ENCODE measurements at regions not wholly inside any gene's neighbourhood (a gene's known extent, or its start where the extent isn't known, plus 50 kb on each side); places are given as distances from the start of the nearest gene placed in this dataset.

DNA sequence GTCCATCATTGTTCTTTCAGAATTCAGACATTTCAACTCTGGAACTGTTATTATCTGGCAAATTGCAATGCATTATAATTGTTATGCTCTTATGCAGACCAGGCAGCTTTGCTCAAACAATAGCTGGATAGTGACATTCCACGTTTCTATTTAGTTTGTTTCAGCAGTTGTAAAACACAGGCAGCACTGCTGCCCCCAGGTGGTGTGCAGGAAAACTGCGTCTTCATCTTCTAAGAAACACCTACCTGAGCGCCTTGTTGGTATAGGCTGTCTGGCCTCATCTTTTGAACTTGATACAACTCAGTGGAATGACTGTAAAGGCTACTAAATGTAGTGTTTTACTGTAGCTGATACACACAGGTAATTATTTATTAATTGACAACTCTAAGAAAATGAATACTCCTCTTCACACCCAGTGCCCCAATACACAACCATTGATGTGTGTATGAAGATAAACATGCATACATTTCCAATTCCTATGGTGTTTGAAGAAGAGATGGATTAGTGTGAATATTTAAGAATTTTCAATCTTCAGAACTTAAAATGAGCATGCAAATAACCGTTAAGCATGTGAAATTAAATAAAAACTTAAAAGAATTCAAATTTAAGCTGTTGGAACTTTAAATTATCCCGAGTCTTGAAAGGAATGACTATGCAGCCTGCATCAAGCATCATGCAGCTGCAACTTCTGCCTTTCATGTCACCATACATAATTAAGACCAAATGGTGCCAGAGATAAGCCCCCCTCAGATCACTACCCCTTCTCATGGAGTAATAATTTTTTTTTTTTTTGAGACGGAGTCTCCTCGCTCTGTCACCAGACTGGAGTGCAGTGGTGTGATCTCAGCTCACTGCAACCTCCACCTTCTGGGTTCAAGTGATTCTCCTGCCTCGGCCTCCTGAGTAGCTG, 85.6 kb downstream of the CD8B2 start:
- DNase-seq, result peak; percentile 35

DNA sequence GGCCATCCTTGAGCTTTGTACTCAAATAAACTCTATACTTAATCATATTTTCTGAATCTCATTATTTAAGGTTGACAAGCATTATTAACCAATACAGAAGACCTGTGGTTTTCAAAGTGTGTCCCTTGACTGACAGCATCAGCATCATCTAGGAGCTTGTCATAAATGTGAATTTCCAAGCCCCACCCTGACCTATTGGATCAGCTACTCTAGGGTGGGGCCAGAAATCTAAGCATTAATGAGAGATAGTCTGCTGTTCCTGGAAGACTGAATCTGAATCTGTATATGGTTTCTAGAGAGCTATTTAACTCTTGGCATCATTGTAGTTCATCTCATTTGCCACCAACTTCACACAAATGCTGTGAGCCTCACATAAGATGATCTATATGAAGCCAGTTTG, 86.6 kb downstream of the CD8B2 start:
- DNase-seq, result no peak

GRCh38 chr2:106575955-106576354, 88.8 kb downstream of the CD8B2 start:
- peak; percentile 95 for DNase-seq

DNA sequence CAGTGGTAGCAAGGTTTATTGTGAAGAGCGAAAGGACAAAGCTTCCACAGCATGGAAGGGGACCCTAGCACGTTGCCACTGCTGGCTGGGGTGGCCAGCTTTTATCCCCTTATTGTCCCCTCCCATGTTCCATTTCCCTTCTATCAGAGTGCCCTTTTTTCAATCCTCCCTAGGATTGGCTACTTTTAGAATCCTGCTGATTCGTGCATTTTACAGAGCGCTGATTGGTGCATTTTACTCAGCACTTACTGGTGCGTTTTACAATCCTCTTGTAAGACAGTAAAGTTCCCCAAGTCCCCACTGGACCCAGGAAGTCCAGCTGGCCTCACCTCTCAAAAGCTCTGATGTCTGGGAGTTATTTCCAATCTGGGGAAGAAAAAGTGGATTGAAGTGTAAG, 90.1 kb downstream of the CD8B2 start:
- DNase-seq, result no peak

- no peak for DNase-seq
These were observed 92.6 kb downstream of the CD8B2 start for GRCh38 chr2:106579750-106580197.

DNA sequence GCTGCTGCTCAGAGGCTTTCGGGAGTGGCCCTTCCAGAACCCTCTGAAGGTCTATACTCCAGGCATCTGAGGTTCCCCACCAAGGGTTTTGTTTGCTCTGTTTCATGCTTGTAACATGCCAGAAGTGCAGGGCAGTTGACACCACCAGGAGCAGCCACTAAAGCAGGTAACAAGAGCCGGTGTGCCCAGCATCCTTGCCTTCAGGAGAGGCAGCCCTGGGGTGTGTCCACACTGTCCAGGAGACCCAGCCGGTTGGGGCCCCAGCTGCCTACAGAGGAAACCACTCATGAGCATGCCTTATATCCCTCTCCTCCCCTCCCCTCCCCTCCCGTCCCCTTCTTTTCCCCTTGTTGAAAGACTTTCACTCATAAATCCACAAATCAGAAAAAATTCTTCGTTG, 93.1 kb downstream of the CD8B2 start:
- DNase-seq, result no peak

GRCh38 chr2:106581328-106581727, 94.2 kb downstream of the CD8B2 start:
- DNase-seq, result peak; percentile 98

DNA sequence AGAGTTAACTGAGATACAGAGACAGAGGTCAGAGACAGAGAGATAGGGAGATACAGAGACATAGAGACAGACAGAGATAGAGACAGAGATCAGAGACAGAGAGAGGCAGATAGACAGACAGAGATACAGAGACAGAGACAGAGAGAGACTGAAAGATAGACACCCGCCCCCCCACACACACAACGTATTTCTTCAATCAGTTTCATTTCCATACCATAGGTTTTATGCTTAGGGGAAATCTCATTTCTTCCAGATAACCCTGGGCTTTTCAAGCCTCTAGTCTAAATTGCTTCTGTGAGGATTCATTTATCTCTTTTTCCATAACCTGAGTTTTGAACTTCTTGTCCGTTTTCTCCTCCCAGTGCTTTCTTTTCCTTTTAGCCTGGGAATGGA, 94.6 kb downstream of the CD8B2 start:
- no peak for DNase-seq

DNA sequence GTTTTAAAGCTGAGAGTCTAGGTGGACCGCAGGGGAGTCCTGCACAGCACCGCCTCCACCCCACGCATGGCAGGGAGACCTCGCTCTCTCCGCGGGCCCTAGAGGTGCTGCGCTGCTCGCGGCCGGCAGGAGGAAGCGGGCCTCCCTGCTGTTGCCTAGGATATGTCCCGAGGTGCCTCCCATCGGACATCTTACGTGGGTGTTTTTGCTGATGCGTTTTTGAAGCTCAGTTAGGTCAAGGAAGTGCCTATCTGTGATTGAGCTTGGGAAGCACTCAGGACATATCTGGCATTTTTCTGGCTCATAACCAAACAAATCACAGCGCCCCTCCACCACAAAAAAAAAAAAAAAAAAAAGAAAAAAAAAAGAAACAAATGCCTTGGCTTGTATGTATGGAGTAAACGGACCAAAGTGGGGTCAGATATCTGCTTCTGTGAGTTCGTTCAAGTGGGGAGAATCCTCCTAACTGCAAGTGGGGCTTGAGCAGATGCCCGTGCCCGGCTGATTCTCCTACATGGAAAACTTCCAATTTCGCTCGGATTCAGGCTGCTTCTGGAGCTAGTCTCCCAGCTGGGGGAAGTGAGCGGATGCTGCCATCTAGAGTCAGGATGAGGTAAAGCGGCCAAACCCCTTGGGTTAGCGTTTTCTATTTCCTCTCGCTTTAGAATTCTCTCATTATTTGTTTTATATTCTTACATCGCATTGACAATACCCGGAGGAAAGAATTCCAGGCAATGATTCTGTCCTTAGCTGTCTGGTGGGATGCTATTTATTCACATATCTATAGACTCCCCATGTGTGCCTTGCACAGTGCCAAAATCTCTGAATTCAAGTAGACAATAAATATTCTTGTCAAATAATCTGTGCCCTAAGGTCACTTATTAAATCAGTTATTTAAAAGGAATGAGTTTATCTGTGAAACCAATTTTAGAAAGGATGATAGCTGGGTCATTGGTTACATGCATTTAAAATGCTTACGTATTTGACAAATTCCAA, 95.3 kb downstream of the CD8B2 start:
- peak; percentile 91 for DNase-seq

- no peak for DNase-seq
These were observed 97.3 kb downstream of the CD8B2 start for GRCh38 chr2:106584304-106584954.

- DNase-seq, result peak; percentile 6
These were observed 109.7 kb downstream of the CD8B2 start for GRCh38 chr2:106596844-106597243.

GRCh38 chr2:106599540-106599939, 112.4 kb downstream of the CD8B2 start:
- DNase-seq, result no peak

DNA sequence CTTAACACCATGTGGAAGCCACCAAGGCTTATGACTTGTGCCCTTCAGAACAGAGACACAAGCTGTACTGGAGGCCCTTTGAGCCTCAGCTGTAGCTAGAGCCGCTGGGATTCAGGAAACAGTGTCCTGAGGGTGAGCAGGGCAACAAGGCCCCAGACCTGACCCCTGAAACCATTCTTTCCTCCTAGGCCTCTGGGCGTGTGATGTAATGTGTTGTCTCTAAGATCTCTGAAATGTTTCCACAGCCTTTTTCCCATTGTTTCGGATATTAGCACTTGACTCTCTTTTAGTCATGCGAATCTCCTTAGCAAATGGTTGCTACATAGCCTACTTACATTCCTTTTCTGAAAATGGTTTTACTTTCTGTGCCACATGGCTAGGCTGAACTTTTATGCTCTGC, 114.9 kb downstream of the CD8B2 start:
- DNase-seq, result no peak

GRCh38 chr2:106606652-106607051, 119.5 kb downstream of the CD8B2 start:
- no peak for DNase-seq

DNA sequence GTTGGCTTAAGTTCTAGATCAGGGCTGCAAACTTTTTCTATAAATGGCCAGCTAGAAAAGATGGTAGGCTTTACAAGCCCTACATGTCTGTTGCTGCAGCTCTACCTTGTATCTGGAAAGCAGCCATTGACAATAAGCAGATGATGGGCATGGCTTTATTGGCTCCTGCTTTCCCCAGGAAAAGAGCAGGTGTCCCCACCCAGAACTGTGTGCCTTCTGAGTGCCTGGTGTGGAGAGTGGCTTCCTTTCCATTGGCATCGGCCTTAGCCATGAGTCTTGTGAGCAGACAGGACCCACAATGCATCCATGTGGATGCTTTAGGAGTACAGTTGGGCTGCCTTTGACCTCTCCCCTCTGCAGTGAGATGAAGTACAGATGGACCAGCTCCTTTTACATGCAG, 120.2 kb downstream of the CD8B2 start:
- no peak for DNase-seq

DNA sequence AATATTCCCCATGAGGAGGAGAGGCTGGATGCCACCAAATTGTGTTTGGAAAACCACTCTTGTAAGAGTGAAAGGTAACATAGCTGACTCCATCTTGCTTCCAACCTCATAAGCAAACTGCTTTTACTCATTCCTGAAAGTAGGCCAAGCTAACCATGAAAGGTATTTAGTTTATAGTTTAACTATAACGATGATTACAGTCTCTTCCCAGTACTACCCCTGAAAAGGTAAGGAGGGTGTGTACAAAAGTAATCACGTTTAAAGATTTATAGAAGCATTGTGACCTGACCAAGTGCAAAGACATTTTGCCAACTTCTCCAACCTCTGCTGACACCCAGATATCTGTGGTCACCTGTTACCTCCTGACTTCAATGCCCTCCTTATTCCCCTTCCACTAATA, 122.6 kb downstream of the CD8B2 start:
- no peak for DNase-seq

GRCh38 chr2:106614511-106615291, 127.5 kb downstream of the CD8B2 start:
- no peak for DNase-seq

DNA sequence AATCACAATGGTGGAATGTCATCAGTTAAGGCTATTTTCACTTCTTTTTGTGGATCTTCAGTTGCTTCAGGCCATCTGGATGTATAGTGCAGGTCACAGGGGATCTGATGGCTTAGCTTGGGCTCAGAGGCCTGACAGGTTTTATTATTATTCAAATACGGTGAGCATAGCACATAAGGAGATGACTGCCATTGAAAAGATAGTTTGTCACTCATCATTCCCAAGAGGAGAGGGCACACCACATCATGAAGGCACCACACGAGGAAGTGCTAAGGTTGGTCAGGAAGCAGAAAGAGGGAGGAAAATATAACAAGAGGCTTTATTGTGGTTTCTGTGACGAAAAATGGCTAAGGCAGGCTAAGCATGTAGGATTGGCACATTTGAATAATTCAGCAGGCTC, 131.4 kb downstream of the CD8B2 start:
- DNase-seq, result no peak

GRCh38 chr2:106623456-106623855, 136.3 kb downstream of the CD8B2 start:
- no peak for DNase-seq

DNA sequence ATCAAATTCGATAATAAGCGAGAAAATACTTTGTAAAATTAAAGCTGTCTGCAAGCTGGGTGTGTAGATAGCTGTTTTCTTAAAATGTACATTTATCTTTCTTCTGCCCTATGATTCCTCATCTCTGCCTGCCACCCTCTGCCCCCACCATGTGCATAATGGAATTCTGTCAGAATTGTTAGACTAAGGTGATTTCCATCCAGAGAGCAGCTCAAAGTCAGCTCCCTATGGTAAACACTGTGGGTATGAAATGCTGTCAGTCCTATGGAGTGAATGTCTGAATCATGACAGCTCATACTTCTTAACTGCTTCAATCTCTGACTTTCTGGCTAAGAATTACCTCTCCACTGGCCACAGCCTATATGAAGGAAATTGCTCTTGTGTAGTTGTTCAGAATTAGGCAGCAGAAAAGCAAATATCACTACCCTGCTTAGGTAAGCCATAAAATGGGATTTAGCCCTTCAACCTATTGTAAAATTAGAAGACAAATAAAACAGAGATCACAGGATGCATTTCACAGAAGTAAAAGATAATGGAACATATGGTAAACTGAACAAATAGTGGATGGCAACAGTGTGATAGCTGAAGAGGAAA, 137.7 kb downstream of the CD8B2 start:
- no peak for DNase-seq

DNA sequence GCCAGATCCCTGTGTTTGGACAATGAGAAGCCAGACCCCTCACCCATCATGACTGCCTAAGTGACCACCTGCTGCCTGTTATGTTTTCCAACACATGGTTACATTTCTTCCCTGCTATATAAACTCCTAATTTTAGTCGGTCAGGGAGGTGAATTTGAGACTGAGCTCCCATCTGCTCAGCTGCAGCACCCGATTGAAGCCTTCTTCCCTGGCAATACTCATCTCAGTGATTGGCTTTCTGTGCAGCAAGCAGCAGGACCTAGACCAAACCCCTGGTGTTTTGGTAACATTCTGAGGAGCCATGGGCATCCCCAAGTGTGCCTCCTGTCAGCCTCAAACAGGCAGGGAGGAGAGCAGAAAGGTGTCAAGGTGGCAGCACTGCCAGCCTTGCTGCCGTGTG, 141.2 kb downstream of the CD8B2 start:
- no peak for DNase-seq

- no peak for DNase-seq
These were observed 142.8 kb downstream of the CD8B2 start for GRCh38 chr2:106629981-106630380.

Measured in NCI-H2171 treated with DMSO at 0.1 percent for 48 hours (cell line).